ENCODE measurements at regions not wholly inside any gene's neighbourhood (a gene's known extent, or its start where the extent isn't known, plus 50 kb on each side); places are given as distances from the start of the nearest gene placed in this dataset.
"Not testable (repeated sequence)": the region's sequence is repeated elsewhere in the genome, so short reads cannot be mapped to it uniquely, and the experiment has no call there.

DNA sequence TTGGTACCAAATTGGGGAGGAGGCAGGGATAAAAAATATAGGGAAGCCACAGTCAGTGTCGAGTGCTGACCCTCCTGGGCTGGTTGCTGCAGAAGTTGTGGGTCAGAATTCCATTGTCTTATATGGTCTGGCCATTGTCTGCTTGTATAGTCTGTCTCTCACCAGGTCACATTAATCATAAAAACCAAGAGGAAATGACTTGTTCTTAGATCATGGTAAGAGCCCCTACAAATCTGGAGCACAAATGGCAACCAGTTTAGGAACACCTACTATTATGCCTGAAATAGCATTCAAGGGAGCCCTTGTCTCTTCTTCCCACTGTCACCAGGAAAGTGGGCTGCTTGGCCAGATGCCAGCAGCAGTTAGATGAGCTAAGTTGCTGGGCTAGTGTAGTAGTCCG lies 119.7 kb upstream of the RMP24 start:
- no peak for DNase-seq (ENCODE audit: low read depth)
- no peak overlapping the region for H3K4me3 ChIP-seq (ENCODE audit: low read depth, low read length)
- TF ChIP-seq, protein P1, sequence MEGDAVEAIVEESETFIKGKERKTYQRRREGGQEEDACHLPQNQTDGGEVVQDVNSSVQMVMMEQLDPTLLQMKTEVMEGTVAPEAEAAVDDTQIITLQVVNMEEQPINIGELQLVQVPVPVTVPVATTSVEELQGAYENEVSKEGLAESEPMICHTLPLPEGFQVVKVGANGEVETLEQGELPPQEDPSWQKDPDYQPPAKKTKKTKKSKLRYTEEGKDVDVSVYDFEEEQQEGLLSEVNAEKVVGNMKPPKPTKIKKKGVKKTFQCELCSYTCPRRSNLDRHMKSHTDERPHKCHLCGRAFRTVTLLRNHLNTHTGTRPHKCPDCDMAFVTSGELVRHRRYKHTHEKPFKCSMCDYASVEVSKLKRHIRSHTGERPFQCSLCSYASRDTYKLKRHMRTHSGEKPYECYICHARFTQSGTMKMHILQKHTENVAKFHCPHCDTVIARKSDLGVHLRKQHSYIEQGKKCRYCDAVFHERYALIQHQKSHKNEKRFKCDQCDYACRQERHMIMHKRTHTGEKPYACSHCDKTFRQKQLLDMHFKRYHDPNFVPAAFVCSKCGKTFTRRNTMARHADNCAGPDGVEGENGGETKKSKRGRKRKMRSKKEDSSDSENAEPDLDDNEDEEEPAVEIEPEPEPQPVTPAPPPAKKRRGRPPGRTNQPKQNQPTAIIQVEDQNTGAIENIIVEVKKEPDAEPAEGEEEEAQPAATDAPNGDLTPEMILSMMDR (IDR thresholded peaks at IDR 0.05; ENCODE audit: insufficient read depth, low read depth, low read length), result no peak

DNA sequence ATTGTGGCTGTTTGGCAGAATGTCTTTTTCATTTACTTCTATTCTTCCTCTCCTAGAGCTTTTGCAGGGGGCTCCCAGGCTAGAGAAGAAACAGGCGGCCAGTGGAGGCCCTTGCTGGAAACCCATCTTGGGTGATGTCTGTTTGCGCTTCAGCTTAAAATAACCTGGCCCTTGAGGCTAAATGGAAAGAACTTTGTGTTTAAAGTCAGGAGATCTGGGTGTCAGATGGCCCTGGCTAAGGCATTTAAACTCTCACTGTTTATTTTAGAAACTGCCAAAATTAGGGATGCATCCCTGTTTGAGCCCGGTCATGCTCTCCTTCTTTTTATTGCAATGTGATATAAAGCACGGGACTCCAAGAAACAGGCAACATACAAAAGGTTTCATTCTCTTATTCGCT lies 118.4 kb upstream of the RMP24 start:
- no peak overlapping the region for H3K4me3 ChIP-seq (ENCODE audit: low read depth, low read length)
- TF ChIP-seq, protein P1 (IDR thresholded peaks at IDR 0.05; ENCODE audit: insufficient read depth, low read depth, low read length), result no peak
- DNase-seq (ENCODE audit: low read depth), result no peak

DNA sequence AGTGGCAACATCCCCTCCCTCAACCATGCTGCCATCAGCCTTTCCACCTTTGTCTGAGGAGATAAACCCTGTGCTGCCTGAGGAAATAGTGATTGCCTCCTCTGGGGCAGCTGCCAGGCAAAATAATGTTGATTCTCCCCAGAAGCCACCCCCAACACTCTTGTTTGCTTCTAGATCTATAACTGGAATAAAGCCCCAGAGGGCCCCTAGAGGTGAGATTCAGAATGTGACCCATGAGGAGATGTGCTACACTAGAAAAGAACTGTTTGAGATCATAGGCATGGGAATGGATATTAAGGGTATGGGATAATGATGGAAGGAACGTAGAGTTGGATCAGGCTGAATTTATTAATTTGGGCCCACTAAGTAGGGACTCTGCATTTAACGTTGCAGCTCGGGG lies 116.3 kb upstream of the RMP24 start:
- no peak overlapping the region for H3K4me3 ChIP-seq (ENCODE audit: low read depth, low read length)
- TF ChIP-seq, protein P1 (IDR thresholded peaks at IDR 0.05; ENCODE audit: insufficient read depth, low read depth, low read length), result no peak
- no peak for DNase-seq (ENCODE audit: low read depth)

DNA sequence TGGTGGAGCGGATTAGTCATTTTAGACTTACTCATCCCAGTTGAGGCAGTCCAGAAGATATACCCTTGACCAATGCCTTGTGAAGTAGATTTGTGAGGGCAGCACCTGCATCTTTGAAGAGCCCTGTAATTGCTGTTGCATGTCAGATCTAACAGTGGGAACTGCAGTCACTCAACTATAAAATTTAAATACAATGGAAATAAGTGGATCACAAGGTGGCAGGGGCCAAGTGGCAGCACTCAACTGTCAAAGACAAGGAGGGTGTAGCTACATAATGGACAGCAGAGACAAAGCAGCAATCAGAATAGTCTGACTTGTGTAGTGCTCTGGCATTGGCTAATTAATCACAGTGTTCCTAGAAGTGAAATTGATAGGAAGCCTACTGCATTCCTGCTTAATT lies 115.8 kb upstream of the RMP24 start:
- not testable (repeated sequence) for DNase-seq (ENCODE audit: low read depth); H3K4me3 ChIP-seq (ENCODE audit: low read depth, low read length)

DNA sequence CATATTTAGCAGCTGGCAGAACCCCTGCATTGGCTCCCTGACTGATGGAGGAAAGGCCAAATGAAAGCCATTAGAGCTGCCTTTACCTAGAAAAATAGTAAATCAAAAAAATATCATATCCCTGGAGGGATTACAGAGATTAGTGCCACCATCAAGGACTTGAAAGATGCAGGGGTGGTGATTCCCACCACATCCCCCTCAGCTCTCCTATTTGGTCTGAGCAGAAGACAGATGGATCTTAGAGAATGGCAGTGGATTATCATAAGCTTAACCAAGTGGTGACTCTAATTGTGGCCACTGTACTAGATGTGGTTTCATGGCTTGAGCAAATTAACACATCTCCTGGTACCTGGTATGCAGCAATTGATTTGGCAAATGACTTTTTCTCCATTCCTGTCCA lies 114.9 kb upstream of the RMP24 start:
- not testable (repeated sequence) for DNase-seq (ENCODE audit: low read depth); H3K4me3 ChIP-seq (ENCODE audit: low read depth, low read length)

DNA sequence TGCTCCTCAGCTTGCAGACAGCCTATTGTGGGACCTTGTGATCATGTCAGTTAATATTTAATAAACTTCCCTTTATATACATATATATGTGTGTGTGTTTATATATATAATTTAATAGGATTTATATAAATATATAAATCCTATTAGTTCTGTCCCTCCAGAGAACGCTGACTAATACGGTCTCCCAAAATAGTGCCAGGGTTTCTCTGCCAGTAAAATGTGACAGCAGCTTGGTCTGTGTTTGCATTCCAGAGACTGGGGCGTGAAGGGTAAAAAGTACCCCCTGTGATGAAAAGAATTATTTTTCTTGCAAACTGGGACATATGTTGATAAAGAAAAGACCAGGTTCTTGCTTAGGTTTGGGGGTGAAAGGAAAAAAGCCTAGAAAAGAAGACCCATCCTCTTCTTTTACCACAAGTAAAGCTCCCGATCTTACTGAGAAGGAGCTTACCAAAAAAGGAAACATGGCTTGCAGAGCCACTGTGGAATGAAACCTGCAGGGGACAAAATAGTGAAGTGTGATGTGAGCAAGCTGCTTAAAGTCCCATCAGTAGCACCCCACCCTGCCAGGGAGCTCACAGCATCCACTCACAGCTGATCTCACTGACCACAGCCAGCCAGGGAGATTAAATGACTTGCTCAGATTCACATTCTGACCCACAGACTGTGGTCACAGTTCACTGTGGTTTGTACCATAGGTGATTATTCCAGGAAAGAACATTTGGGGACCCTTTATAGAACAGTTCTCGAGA lies 110.9 kb upstream of the RMP24 start:
- TF ChIP-seq, protein P1 (IDR thresholded peaks at IDR 0.05; ENCODE audit: insufficient read depth, low read depth, low read length), result no peak
- DNase-seq (ENCODE audit: low read depth), result peak; percentile 8

DNA sequence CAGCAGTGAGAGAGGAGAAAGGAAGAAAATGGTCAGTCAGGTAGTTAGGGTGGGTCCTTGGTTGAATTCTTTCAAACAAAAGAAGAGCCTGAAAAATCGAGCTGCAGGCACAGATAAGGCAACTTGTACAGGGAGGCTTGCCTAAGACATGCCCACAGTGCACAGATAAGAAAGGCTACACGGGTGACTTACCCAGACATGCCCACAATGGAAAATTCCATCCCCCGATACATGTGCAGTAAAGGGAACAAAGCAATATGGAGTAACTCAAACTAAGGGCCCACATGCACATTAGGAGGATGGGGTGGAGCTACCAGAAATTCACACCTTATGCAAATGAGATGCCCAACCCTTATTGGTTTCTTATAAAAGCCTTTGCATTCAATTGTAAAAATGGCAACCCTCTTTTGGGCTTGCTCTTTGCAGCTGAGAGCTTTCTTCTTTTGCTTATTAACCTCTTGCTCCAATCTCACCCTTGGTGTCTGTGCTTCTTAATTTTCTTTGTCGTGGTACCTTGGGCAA lies 110.3 kb upstream of the RMP24 start:
- peak; percentile 5 for DNase-seq (ENCODE audit: low read depth)
- no peak overlapping the region for H3K4me3 ChIP-seq (ENCODE audit: low read depth, low read length)
- TF ChIP-seq, protein P1 (IDR thresholded peaks at IDR 0.05; ENCODE audit: insufficient read depth, low read depth, low read length), result no peak

More for the DNA sequence above, 110.9 kb upstream of the RMP24 start:
- no peak overlapping the region for H3K4me3 ChIP-seq (ENCODE audit: low read depth, low read length)

DNA sequence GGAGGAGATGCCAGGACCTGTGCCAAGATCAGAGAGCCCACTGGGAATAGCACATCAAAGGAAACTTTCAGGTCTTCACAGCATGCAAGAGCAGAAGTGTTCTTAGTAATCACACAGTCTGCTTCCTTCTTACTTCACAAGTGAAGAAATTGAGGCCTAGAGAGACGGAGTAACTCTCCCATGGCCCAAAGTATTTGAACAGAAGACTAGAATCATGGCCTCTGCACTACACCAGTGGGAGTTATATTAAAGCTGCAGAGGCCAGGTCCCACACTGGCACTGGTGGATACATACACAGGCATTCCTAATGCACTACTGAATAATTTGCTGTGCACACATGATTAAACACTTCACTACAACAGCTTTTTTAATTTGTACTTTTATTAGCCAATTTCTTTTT lies 107.6 kb upstream of the RMP24 start:
- no peak for DNase-seq (ENCODE audit: low read depth)
- TF ChIP-seq, protein P1 (IDR thresholded peaks at IDR 0.05; ENCODE audit: insufficient read depth, low read depth, low read length), result no peak
- H3K4me3 ChIP-seq (ENCODE audit: low read depth, low read length), result no peak overlapping the region
